HFFc6 (cell line): ENCODE measurements at regions not wholly inside any gene's neighbourhood (a gene's known extent, or its start where the extent isn't known, plus 50 kb on each side); places are given as distances from the start of the nearest gene placed in this dataset.

ENCODE experiments used
- DNase-seq: peaks from one replicate; pipeline ENCODE4 v3.0.0-alpha.2; 2018
- H3K27ac Mint-ChIP-seq: 2 replicates; pipeline ENCODE4 v1.8.0; 2020; ENCODE audit warnings: mild to moderate bottlenecking, mixed read lengths
- H3K27me3 Mint-ChIP-seq: 2 replicates; pipeline ENCODE4 v1.8.0; 2021; ENCODE audit warnings: mild to moderate bottlenecking, moderate library complexity, mixed read lengths; ENCODE audit not compliant: insufficient read depth
- H3K36me3 Mint-ChIP-seq: 2 replicates; pipeline ENCODE4 v1.8.0; 2021; ENCODE audit warnings: low read depth, mixed read lengths
- H3K4me1 Mint-ChIP-seq: 2 replicates; pipeline ENCODE4 v1.8.0; 2020; ENCODE audit warnings: low read depth, mixed read lengths
- H3K4me3 Mint-ChIP-seq: 2 replicates; pipeline ENCODE4 v1.8.0; 2020; ENCODE audit warnings: mild to moderate bottlenecking, moderate library complexity, mixed read lengths
- H3K9me3 Mint-ChIP-seq: 2 replicates; pipeline ENCODE4 v1.8.0; 2020; ENCODE audit warnings: mild to moderate bottlenecking, mixed read lengths
- CTCF ChIP-seq: fragments of 200-600 bp; sonication (generic); IDR thresholded peaks from 2 replicates; pipeline ENCODE4 v1.5.0; 2021; ENCODE audit warnings: antibody characterized with exemption, mild to moderate bottlenecking

- Mint-ChIP-seq H3K4me3 (no peak overlapping the region), H3K27me3 (peaks cover 25% of the 10 kb centered on the region), H3K36me3 (no peaks in the 10 kb centered on the region), H3K4me1 (no peaks in the 10 kb centered on the region), H3K9me3 (no peaks in the 10 kb centered on the region), H3K27ac (no peak overlapping the region)
- TF ChIP-seq CTCF = no peak
- DNase-seq = no peak
Observed at GRCh38 chr5:168172760-168173223, 118.7 kb upstream of the WWC1 start.

GRCh38 chr5:168174376-168174775, 117.1 kb upstream of the WWC1 start:
- H3K4me1 Mint-ChIP-seq = no peaks in the 10 kb centered on the region
- H3K36me3 Mint-ChIP-seq = no peaks in the 10 kb centered on the region
- peaks cover 35% of the 10 kb centered on the region for H3K27me3 Mint-ChIP-seq
- no peak for TF ChIP-seq CTCF
- no peaks in the 10 kb centered on the region for H3K9me3 Mint-ChIP-seq
- H3K27ac Mint-ChIP-seq = no peak overlapping the region
- no peak overlapping the region for H3K4me3 Mint-ChIP-seq
- DNase-seq = no peak

- Mint-ChIP-seq H3K27me3 (peaks cover 32% of the 10 kb centered on the region), H3K4me3 (no peak overlapping the region), H3K36me3 (no peaks in the 10 kb centered on the region), H3K9me3 (no peaks in the 10 kb centered on the region), H3K4me1 (peaks cover 4% of the 10 kb centered on the region; the same call in 1 of the 2 replicates), H3K27ac (no peak overlapping the region)
- no peak for DNase-seq
- TF ChIP-seq CTCF = no peak
Observed at GRCh38 chr5:168176251-168176650, 115.2 kb upstream of the WWC1 start.

GRCh38 chr5:168176941-168177340, 114.5 kb upstream of the WWC1 start:
- Mint-ChIP-seq H3K36me3 (no peaks in the 10 kb centered on the region), H3K27ac (no peak overlapping the region), H3K4me3 (no peak overlapping the region), H3K27me3 (peaks cover 30% of the 10 kb centered on the region), H3K4me1 (peaks cover 6% of the 10 kb centered on the region; the same call in 1 of the 2 replicates), H3K9me3 (no peaks in the 10 kb centered on the region)
- no peak for TF ChIP-seq CTCF
- no peak for DNase-seq

GRCh38 chr5:168177831-168178450, 113.5 kb upstream of the WWC1 start:
- Mint-ChIP-seq H3K27me3 (peaks cover 24% of the 10 kb centered on the region), H3K36me3 (no peaks in the 10 kb centered on the region), H3K4me3 (no peak overlapping the region), H3K27ac (no peak overlapping the region), H3K9me3 (no peaks in the 10 kb centered on the region), H3K4me1 (peaks cover 6% of the 10 kb centered on the region; the same call in 1 of the 2 replicates)
- no peak for TF ChIP-seq CTCF
- DNase-seq = no peak
